ENCODE measurements at regions not wholly inside any gene's neighbourhood (a gene's known extent, or its start where the extent isn't known, plus 50 kb on each side); places are given as distances from the start of the nearest gene placed in this dataset.

DNA sequence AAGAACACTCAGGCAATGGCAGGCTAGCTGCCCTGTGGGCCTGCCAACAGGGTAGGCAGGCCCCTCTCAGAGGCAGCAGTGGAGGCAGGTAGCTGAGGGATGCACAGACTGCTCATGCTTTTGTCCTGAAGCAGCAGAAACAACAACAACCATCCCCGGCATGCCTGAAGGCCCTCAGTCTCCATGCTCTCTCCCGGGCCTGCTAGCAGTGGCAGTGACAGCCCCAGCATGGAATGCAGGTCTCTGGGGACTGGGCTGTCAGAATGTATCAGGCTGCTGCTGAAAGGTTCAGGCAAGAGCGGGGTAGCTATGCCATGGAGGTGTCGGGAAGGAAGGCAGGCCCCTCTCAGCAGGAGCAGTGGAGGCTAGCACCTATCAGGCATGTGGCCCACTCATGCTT lies 209.8 kb downstream of the KCNJ3 start:
- DNase-seq (ENCODE audit: low read depth), result no peak
- TF ChIP-seq POLR2A (IDR thresholded peaks at IDR 0.05; ENCODE audit: extremely low read depth, insufficient read length) (no peak), MYC (IDR thresholded peaks at IDR 0.05; ENCODE audit: low read depth, low read length) (no peak)
- TF ChIP-seq, protein P1, sequence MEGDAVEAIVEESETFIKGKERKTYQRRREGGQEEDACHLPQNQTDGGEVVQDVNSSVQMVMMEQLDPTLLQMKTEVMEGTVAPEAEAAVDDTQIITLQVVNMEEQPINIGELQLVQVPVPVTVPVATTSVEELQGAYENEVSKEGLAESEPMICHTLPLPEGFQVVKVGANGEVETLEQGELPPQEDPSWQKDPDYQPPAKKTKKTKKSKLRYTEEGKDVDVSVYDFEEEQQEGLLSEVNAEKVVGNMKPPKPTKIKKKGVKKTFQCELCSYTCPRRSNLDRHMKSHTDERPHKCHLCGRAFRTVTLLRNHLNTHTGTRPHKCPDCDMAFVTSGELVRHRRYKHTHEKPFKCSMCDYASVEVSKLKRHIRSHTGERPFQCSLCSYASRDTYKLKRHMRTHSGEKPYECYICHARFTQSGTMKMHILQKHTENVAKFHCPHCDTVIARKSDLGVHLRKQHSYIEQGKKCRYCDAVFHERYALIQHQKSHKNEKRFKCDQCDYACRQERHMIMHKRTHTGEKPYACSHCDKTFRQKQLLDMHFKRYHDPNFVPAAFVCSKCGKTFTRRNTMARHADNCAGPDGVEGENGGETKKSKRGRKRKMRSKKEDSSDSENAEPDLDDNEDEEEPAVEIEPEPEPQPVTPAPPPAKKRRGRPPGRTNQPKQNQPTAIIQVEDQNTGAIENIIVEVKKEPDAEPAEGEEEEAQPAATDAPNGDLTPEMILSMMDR (IDR thresholded peaks at IDR 0.05; ENCODE audit: low read depth, low read length), result no peak
- TF ChIP-seq, protein P2, sequence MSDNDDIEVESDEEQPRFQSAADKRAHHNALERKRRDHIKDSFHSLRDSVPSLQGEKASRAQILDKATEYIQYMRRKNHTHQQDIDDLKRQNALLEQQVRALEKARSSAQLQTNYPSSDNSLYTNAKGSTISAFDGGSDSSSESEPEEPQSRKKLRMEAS (IDR thresholded peaks at IDR 0.05; ENCODE audit: low read depth, low read length), result no peak
- H3K4me3 ChIP-seq (ENCODE audit: low read depth, low read length), result no peak overlapping the region

Measured in NB4 (cell line).